Thoracic aorta (tissue), 2 donors: ENCODE measurements at regions not wholly inside any gene's neighbourhood (a gene's known extent, or its start where the extent isn't known, plus 50 kb on each side); places are given as distances from the start of the nearest gene placed in this dataset.

Experiments
- ATAC-seq: fragments of 150-250 bp; one replicate; pipeline ENCODE4 v1.8.0; 2017; ENCODE audit warnings: low read depth; ENCODE audit not compliant: insufficient number of reproducible peaks, low FRiP score
- DNase-seq: peaks from one replicate; pipeline ENCODE4 v3.0.0-alpha.2; 2020; ENCODE audit warnings: low spot score
- H3K27ac ChIP-seq, 2 donors: fragments of 200-600 bp; sonication (generic); 1 replicate in 1 of 2; 2 replicates in 1 of 2; pipeline ENCODE4 v1.5.1; 2016; ENCODE audit warnings: mild to moderate bottlenecking in 2 of 2, moderate library complexity in 2 of 2
- H3K27me3 ChIP-seq: fragments of 200-600 bp; sonication (generic); replicated peaks from 2 replicates; pipeline ENCODE4 v1.6.0; 2016; ENCODE audit warnings: mild to moderate bottlenecking; ENCODE audit not compliant: insufficient read depth
- H3K36me3 ChIP-seq: fragments of 200-600 bp; sonication (generic); one replicate; pipeline ENCODE4 v1.5.1; 2016
- H3K4me1 ChIP-seq, 2 donors: fragments of 200-600 bp; sonication (generic); 1 replicate in 1 of 2; 2 replicates in 1 of 2; pipeline versions ENCODE4 v1.5.1 to v1.6.0; 2016; ENCODE audit warnings: low read depth in 2 of 2, mild to moderate bottlenecking in 1 of 2; ENCODE audit not compliant: control insufficient read depth in 1 of 2
- H3K4me3 ChIP-seq: fragments of 200-600 bp; sonication (generic); 2 replicates; pipeline ENCODE4 v1.5.1; 2016; ENCODE audit warnings: mild to moderate bottlenecking
- H3K9me3 ChIP-seq: fragments of 200-600 bp; sonication (generic); 2 replicates; pipeline ENCODE4 v1.5.1; 2016
- TF ChIP-seq, protein P1 (sequence below): fragments of 200-600 bp; sonication (generic); IDR thresholded peaks from one replicate; pipeline ENCODE4 v1.5.1; 2019; ENCODE audit warnings: antibody characterized with exemption

DNA sequence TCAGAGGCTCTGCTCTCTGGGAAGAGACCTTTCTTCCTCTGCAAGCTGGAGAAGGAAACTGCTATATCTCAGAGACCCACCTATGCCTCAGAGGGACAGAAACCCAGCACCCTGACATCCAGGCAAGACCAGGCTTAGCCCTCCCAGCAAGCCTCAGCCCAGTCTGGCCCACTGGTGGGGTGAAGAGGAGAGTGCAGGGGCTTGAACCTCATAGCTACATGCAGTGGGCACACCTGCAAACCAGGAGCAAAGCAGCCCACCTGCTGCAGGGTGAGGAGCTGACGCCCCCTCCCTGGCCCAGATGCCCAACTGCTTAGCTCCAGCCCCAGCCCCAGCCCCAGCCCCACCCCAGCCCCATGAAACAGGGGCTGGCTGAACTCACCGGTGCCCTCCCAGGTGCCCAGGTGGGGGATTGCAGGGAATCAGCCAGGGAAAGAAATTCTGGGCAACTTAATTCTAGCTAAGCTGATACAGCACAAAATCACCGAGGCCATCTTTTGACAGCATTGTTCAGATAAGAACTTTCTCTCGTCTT lies 246.8 kb downstream of the BUD13 start:
- H3K27ac ChIP-seq = no peak overlapping the region
- H3K9me3 ChIP-seq = peaks cover 3% of the 10 kb centered on the region
- no peaks in the 10 kb centered on the region for H3K36me3 ChIP-seq
- no peak overlapping the region for H3K4me3 ChIP-seq
- no peak for DNase-seq
- no peaks in the 10 kb centered on the region for H3K27me3 ChIP-seq
- ATAC-seq = no peak
- no peaks in the 10 kb centered on the region for H3K4me1 ChIP-seq
- TF ChIP-seq, protein P1, sequence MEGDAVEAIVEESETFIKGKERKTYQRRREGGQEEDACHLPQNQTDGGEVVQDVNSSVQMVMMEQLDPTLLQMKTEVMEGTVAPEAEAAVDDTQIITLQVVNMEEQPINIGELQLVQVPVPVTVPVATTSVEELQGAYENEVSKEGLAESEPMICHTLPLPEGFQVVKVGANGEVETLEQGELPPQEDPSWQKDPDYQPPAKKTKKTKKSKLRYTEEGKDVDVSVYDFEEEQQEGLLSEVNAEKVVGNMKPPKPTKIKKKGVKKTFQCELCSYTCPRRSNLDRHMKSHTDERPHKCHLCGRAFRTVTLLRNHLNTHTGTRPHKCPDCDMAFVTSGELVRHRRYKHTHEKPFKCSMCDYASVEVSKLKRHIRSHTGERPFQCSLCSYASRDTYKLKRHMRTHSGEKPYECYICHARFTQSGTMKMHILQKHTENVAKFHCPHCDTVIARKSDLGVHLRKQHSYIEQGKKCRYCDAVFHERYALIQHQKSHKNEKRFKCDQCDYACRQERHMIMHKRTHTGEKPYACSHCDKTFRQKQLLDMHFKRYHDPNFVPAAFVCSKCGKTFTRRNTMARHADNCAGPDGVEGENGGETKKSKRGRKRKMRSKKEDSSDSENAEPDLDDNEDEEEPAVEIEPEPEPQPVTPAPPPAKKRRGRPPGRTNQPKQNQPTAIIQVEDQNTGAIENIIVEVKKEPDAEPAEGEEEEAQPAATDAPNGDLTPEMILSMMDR = no peak

DNA sequence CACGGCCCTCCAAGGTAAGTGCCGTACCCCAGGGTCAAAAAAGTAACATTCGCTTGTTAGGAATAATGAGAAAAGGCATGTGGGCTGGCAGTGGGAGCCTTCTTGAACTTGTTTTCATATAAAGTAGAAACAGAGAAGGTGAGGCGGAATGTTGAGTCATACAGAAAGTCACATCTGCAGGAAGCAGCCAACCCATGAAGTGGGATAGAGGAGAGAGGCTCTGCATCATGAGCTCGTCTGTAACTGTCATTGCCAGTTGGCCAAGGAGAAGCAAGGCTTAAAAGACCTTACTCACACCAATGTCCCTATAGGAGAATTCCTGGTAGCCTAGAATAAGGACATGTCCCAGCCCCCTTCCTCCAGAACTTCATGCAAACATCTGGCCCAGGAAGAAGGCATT lies 253.3 kb downstream of the BUD13 start:
- no peak for DNase-seq
- H3K9me3 ChIP-seq = no peaks in the 10 kb centered on the region
- H3K27me3 ChIP-seq = no peaks in the 10 kb centered on the region
- H3K27ac ChIP-seq = no peak overlapping the region
- no peaks in the 10 kb centered on the region for H3K36me3 ChIP-seq
- no peaks in the 10 kb centered on the region for H3K4me1 ChIP-seq
- no peak overlapping the region for H3K4me3 ChIP-seq
- ATAC-seq = no peak
- TF ChIP-seq, protein P1 = no peak

DNA sequence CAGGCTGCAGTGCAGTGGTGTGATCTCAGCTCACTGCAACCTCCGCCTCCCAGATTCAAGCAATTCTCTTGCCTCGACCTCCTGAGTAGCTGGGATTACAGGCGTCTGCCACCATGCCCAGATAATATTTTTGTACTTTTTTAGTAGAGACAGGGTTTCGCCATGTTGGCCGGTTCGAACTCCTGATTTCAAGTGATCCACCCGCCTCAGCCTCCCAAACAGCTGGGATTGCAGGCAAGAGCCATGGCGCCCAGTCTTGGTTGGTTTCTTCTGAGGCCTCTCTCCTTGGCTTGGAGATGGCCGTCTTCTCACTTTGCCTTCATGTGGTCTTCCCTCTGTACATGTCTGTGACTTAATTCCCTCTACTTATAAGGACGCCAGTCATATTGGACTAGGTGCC lies 254.6 kb downstream of the BUD13 start:
- TF ChIP-seq, protein P1 = no peak
- no peaks in the 10 kb centered on the region for H3K9me3 ChIP-seq
- no peak overlapping the region for H3K27ac ChIP-seq
- H3K4me3 ChIP-seq = no peak overlapping the region
- no peaks in the 10 kb centered on the region for H3K4me1 ChIP-seq
- no peaks in the 10 kb centered on the region for H3K36me3 ChIP-seq
- no peak for ATAC-seq
- DNase-seq = no peak
- no peaks in the 10 kb centered on the region for H3K27me3 ChIP-seq

GRCh38 chr11:116517584-116517983 lies 255.2 kb downstream of the BUD13 start:
- Histone ChIP-seq H3K27me3 (no peaks in the 10 kb centered on the region), H3K9me3 (no peaks in the 10 kb centered on the region), H3K4me1 (no peaks in the 10 kb centered on the region), H3K4me3 (no peak overlapping the region), H3K27ac (no peak overlapping the region), H3K36me3 (no peaks in the 10 kb centered on the region)
- TF ChIP-seq, protein P1 = no peak
- ATAC-seq = no peak
- no peak for DNase-seq

DNA sequence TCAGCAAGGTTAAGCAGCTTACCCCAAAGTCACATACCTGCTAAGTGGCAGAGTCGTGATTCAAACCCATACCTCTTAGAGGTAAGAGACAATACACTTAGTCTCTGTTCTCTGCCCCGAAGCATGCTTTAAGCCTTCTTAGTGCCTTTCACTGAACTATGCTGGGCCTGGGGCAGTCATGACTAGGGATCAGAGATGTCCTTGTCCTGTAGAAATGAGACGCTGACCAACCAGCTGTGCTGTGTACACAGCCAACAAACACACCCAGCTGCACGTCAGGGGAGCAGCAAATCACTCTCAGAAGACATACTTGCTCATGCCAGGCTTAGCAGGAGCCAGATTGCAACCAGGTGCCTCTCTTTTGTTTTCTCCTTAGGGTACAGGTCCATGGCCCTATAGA lies 255.7 kb downstream of the BUD13 start:
- Histone ChIP-seq H3K4me1 (no peaks in the 10 kb centered on the region), H3K9me3 (no peaks in the 10 kb centered on the region), H3K27me3 (no peaks in the 10 kb centered on the region), H3K4me3 (no peak overlapping the region), H3K36me3 (no peaks in the 10 kb centered on the region), H3K27ac (no peak overlapping the region)
- ATAC-seq (no peak), DNase-seq (no peak)
- TF ChIP-seq, protein P1 = no peak
